Lower lobe of right lung (tissue), 2 donors: ENCODE measurements at regions not wholly inside any gene's neighbourhood (a gene's known extent, or its start where the extent isn't known, plus 50 kb on each side); places are given as distances from the start of the nearest gene placed in this dataset.

ENCODE experiments used
- ATAC-seq, 2 donors: fragments of 200-7000 bp; cut with Tn5 transposase; one replicate each; pipeline ENCODE4 v1.9.1; 2020 to 2022; ENCODE audit warnings: mild to moderate bottlenecking in 2 of 2, moderate library complexity in 2 of 2
- DNase-seq: peaks from one replicate; pipeline ENCODE4 v3.0.0-alpha.2; 2020
- H3K27ac ChIP-seq: fragments of 200-600 bp; one replicate; pipeline ENCODE4 v1.8.0; 2022
- H3K27me3 ChIP-seq: fragments of 200-600 bp; one replicate; pipeline ENCODE4 v1.8.0; 2022; ENCODE audit warnings: low read depth
- H3K36me3 ChIP-seq: fragments of 200-600 bp; one replicate; pipeline ENCODE4 v1.8.0; 2022; ENCODE audit warnings: mild to moderate bottlenecking
- H3K4me1 ChIP-seq: fragments of 200-600 bp; one replicate; pipeline ENCODE4 v1.8.0; 2022
- H3K4me3 ChIP-seq: fragments of 200-600 bp; one replicate; pipeline ENCODE4 v1.8.0; 2022; ENCODE audit warnings: mild to moderate bottlenecking
- H3K9me3 ChIP-seq: fragments of 200-600 bp; one replicate; pipeline ENCODE4 v1.8.0; 2022
- intact Hi-C: fragments of 100-400 bp; cut with DNase I; formaldehyde crosslinking; loops from one replicate; pipeline ENCODE4 v1.11.0; 2022
- TF ChIP-seq, protein P1 (sequence below): fragments of 200-600 bp; IDR thresholded peaks from one replicate; pipeline ENCODE4 v1.8.0; 2022; ENCODE audit warnings: antibody characterized with exemption, mild to moderate bottlenecking
- donor health status: DM: no; HTN: yes; CAD: no; lungs with severe emphysema.

DNA sequence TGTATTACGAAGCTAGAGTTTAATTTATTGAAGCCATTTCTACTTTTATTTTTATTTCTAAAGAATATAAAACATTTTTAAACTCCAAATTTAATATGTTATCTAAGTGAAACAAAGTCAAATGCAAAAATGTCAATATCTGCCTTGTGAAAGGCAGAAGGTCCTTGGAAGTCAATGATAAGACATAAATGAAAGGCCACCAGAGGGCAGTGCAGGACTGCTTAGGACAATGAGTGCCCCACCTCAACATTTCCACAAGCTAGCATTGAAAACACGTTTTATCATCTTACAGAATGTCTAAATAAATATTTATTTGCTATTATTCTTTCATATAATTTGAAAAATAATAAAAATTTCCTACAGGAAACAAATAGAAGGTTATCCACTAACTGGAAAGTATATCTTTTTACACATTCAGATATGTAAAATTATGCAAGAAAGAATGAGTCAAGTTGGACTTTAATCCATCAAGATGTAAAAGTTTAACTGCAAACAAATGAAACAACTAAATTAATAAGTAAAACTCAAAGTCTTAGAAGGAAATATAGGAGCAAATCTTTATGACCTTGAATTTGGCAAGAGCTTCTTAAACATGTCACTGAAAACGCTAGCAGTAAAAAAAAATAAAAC is 140.1 kb upstream of the FMN2 start:
- H3K4me3 ChIP-seq = no peak overlapping the region
- H3K9me3 ChIP-seq = no peaks in the 10 kb centered on the region
- no peak for DNase-seq
- TF ChIP-seq, protein P1, sequence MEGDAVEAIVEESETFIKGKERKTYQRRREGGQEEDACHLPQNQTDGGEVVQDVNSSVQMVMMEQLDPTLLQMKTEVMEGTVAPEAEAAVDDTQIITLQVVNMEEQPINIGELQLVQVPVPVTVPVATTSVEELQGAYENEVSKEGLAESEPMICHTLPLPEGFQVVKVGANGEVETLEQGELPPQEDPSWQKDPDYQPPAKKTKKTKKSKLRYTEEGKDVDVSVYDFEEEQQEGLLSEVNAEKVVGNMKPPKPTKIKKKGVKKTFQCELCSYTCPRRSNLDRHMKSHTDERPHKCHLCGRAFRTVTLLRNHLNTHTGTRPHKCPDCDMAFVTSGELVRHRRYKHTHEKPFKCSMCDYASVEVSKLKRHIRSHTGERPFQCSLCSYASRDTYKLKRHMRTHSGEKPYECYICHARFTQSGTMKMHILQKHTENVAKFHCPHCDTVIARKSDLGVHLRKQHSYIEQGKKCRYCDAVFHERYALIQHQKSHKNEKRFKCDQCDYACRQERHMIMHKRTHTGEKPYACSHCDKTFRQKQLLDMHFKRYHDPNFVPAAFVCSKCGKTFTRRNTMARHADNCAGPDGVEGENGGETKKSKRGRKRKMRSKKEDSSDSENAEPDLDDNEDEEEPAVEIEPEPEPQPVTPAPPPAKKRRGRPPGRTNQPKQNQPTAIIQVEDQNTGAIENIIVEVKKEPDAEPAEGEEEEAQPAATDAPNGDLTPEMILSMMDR = peak; percentile 75
- H3K27ac ChIP-seq = no peak overlapping the region
- no peaks in the 10 kb centered on the region for H3K36me3 ChIP-seq
- ATAC-seq = peak; percentile 55 to 67
- H3K4me1 ChIP-seq = no peaks in the 10 kb centered on the region
- intact Hi-C loops = no loop called here
- H3K27me3 ChIP-seq = no peaks in the 10 kb centered on the region

DNA sequence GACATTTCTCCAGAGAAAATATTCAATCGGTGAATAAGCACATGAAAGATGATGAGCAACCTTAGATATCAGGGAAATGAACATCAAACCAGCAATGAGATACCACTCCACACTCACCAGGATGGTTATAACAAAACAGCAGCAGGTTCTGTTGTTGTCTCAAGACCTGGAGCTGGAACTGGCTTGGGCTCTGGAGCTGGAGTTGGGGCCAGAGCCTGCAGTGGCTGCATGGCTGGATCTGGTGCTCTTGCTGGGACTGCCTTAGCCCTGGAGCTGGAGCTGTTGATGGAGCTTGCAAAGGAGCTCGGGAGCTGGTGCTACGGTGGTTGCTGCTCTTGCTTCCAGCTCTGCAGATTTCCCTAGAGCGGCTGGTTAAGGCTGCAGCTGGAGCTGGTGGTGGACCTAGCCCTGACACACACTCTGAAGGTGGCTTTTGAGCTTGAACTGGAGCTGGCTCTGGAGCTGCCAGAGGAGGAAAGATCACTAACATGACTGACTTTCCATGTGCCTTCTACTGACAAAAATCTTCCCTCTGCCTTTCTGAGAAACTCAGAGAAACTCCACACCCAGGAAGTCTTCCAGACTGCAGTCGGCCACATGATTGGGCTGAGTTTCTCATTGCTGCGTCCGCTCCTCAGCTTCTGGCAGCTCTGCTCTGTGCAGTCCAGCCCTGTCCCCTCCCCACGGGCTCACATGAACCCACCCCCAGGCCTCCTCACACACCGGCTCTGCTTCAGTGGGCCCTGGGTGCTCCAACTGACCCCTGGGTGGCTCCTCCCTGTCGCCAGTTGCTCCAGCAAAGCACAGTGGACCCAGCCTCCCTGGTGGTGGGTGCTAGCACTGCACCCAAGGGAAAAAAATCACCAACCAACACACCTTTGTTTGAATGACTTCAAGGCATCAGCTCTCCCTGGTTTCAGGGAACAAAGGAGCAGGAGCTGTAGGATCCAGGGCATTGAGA is 139.1 kb upstream of the FMN2 start:
- DNase-seq = no peak
- H3K4me3 ChIP-seq = no peak overlapping the region
- H3K27me3 ChIP-seq = no peaks in the 10 kb centered on the region
- H3K36me3 ChIP-seq = no peaks in the 10 kb centered on the region
- TF ChIP-seq, protein P1 = peak; percentile 46
- H3K27ac ChIP-seq = no peak overlapping the region
- H3K4me1 ChIP-seq = no peaks in the 10 kb centered on the region
- ATAC-seq = no peak
- intact Hi-C loops = no loop called here
- no peaks in the 10 kb centered on the region for H3K9me3 ChIP-seq

DNA sequence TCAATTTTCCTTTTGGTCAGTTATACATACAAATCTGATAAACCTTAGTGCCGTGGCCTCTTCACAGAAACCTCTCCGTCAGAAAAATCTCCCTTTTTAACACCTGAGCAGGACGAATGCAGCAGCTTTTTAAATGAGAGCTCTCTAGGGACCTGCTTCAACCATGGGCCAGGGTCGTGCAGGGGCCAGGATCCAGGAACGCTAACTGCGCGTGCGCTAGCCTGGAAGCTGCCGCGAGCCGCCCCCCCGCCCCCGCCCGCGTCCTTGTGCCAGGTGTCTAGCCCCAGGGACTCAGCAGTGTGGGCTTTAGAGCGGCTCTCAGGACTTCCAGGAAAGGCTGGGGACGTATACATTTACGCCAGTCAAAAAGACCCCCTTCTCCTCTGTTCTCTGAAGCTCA is 136.8 kb upstream of the FMN2 start:
- no peaks in the 10 kb centered on the region for H3K27me3 ChIP-seq
- no peak for DNase-seq
- no peak overlapping the region for H3K27ac ChIP-seq
- no peak for ATAC-seq
- TF ChIP-seq, protein P1 = no peak
- intact Hi-C loops = no loop called here
- no peaks in the 10 kb centered on the region for H3K9me3 ChIP-seq
- H3K4me1 ChIP-seq = no peaks in the 10 kb centered on the region
- H3K36me3 ChIP-seq = no peaks in the 10 kb centered on the region
- no peak overlapping the region for H3K4me3 ChIP-seq

DNA sequence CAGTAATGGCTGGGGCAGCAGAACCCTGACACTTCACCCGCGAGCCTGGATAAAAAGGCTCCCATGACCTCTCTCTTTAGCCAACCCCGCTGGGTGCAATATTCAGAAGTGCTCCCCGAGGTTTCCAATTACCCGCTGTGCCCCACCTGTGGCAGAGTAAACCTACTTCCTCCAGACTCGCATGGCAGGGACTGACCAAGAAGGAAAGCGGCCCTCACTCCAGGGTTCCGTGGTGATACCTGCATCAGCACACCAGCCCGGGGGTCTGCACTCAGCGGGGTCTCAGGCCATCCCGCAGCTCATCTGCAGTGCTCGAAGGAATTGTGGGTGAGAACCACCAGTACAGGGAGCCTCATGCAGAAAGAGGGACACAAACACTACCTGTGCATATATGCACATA is 136.3 kb upstream of the FMN2 start:
- no peaks in the 10 kb centered on the region for H3K9me3 ChIP-seq
- H3K36me3 ChIP-seq = no peaks in the 10 kb centered on the region
- H3K27me3 ChIP-seq = no peaks in the 10 kb centered on the region
- H3K4me3 ChIP-seq = no peak overlapping the region
- no peak for DNase-seq
- TF ChIP-seq, protein P1 = no peak
- ATAC-seq = no peak
- no peaks in the 10 kb centered on the region for H3K4me1 ChIP-seq
- intact Hi-C loops = no loop called here
- no peak overlapping the region for H3K27ac ChIP-seq

DNA sequence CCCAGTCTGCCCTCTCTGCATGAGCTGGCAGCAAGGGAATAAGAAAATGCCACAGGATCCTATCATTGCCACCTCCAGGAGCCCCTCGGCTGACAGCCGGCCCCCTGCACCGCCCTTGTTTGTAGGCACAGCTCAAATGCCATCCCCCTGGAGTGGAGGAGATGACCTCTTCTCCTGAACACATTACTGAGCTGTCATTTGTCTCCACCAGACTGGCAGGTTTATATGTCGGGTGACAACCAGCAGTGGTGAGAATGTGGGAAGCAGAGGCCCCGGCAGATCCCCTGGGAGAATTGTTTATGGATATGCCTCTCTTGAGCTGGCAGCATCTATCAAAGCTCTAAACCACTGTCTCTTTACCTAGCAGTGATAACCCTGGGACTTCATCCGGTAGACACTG is 135.4 kb upstream of the FMN2 start:
- Histone ChIP-seq H3K9me3 (no peaks in the 10 kb centered on the region), H3K27me3 (no peaks in the 10 kb centered on the region), H3K27ac (no peak overlapping the region), H3K4me1 (no peaks in the 10 kb centered on the region), H3K36me3 (no peaks in the 10 kb centered on the region), H3K4me3 (no peak overlapping the region)
- TF ChIP-seq, protein P1 = no peak
- ATAC-seq (no peak), DNase-seq (no peak)
- intact Hi-C loops = no loop called here
